NCI-H82 treated with DMSO at 0.1 percent for 48 hours (cell line): ENCODE measurements at regions not wholly inside any gene's neighbourhood (a gene's known extent, or its start where the extent isn't known, plus 50 kb on each side); places are given as distances from the start of the nearest gene placed in this dataset.

Experiments used
- DNase-seq: peaks from one replicate; lab custom pipeline; 2025; ENCODE audit not compliant: unreplicated experiment; lab: John Stamatoyannopoulos, UW

DNA sequence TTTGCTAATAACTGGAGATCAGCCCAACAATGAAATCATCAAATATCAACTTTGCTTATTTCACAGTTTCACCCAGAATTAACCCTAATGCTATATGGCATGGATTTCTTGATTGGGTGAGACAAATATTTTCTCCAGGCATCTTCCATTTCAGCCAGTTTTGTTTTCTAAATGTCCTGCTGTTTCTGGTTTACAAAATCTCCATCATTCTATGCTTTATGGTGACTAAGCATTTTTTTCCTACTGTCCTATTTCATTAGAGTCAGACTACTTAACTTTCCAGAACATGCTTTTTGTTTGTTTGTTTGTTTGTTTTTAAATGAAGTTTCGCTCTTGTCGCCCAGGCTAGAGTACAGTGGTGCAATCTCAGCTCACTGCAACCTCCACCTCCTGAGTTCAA is 59.5 kb upstream of the EXOC2 start:
- DNase-seq: no peak

DNA sequence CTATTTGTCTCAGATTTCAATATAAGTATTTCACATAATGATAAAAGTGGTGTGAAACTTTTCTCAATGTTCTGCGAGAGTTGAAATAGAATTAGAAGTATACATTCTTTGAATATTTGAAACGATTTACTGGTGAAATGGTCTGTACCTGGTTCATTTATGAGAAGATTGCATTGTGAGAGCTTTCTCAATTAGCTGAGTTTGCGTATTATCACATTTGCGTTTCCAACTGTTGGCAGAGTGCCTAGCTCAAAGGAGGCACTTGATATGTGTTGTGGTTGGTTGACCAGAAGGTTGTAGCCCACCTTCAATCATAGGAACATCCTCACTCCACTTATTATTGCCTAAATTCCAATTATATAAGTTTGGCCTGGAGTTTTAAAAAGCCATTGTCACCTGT is 58.8 kb upstream of the EXOC2 start:
- DNase-seq: no peak

DNA sequence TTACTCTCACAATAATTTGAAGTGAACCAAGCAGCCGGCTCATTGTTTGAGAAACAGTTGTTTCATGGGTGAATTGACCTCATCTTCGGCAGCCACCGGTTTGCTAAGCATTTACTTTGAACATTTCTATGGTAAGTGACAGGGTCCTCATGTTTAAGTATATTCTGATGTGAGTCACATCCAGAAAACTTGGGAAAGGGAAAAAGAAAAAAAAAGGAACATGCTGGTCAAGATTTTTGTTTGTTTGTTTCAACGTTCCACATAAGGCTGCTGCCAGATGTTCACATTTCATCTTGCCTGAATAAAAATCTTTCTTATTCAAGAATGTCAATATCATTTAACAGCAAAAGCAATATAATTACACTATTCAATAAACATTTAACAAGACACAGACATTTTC is 55.0 kb upstream of the EXOC2 start:
- DNase-seq: no peak

DNA sequence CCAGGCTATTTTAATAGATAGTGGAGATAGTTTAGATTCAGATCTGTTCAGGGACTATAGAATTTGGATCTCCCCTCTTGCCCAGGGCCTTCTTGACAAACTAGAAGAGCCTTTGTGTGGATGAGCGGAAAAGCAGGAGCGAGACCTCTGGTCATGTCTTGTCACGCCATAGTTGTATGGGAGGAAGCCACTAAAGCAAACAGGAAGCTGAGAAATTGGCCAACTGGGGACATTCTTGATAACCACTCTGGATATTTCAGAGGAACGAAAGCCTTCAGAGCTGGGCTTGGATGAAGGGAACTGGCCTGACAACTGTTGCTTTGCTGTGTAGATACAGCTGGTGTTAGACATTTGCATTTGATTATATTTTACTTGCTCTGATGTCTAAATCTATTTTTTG is 54.1 kb upstream of the EXOC2 start:
- DNase-seq: no peak

DNA sequence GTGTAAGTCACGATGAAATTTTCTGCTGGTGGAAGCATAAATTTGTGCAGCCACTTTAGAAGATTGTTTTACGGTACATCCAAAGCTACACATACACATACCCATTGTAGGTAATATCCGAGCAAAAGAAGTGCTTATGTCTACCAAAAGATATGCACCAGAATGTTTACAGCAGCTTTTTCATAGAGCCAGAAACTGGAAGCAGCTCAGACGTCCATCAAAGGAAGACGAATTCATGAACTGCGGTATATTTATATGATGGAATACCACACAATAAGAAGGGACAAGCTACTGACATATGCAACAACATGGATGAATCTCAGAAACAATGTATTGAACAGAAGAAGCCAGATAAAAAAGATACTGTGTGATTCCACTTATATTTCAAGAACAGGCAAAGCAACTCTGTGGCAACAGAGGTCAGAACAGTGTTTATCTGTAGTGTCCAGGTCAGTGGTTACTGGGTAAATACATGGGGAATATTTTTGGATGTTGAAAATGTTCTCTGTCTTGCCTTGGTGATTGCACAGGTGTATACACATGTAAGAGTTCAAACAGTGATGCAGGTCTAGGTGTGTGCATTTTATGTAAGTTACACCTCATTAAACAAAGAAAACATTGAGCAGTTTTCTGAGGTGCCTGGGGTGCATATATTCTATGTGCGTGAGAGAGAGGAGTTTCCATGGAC is 51.9 kb upstream of the EXOC2 start:
- DNase-seq: no peak

DNA sequence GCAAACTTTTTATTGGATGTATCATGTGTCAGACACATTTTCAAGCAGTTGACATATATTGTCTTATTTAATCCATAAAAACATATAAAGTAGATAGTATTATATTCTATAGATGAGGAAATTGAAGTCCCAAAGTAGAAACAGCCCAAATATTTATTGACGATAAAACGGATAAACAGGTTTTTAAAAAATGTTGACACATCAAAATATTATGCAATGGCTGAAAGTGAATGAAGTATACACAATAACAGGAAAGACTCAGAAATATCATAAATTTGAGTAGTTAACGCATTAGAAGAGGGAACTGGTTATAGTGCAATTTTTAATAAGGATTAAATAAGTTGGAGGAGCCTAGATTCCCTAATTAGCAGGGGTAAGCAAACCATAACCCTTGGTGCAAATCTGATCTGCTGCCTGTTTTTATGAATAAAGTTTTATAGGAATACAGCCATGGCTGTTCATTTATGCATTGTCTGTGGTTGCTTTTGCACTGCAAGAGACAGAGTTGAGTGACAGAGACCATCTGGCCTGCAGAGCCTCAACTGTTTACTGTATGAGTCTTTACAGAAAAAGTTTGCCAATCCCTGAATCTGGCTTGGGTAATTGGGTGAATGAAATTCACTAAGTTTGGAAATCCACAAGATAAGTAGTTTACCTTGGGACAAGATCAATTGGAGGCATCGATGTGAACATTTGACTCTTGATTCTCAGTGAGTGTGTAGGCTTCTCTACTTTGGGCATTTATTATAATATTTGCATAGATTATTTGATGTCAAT is 50.6 kb upstream of the EXOC2 start:
- no peak for DNase-seq
